GM12878 (cell line): ENCODE measurements at regions not wholly inside any gene's neighbourhood (a gene's known extent, or its start where the extent isn't known, plus 50 kb on each side); places are given as distances from the start of the nearest gene placed in this dataset.

Source experiments
- ATAC-seq: fragments of 200-7000 bp; cut with Tn5 transposase; 3 replicates; pipeline ENCODE4 v1.9.1; 2020; ENCODE audit warnings: mild to moderate bottlenecking, moderate library complexity
- BruUV-seq: library from RNA; stranded (reverse); fragments of 400-500 nt; replicated peaks from 2 replicates; lab custom pipeline; 2021; lab: Mats Ljungman, UMichigan
- CTCF ChIA-PET: fragments of 300-600 bp; sonication (Branson Sonifier 250); formaldehyde crosslinking; extraction: SDS; loops from one replicate; lab custom pipeline; 2021; ENCODE audit warnings: inconsistent platforms; lab: Yijun Ruan, JAX
- POLR2A ChIA-PET: fragments of 350-600 bp; formaldehyde crosslinking; extraction: SDS; loops from one replicate; lab custom pipeline; 2021; ENCODE audit warnings: inconsistent platforms; lab: Charles Lee
- RAD21 ChIA-PET: fragments of 300-600 bp; sonication (Branson Sonifier 250); formaldehyde crosslinking; loops from one replicate; lab custom pipeline; 2023; ENCODE audit warnings: antibody characterized with exemption; ENCODE audit not compliant: unreplicated experiment; lab: Charles Lee
- SMC1A ChIA-PET: fragments of 300-600 bp; sonication (Branson Sonifier 250); formaldehyde crosslinking; loops from one replicate; lab custom pipeline; 2023; ENCODE audit not compliant: unreplicated experiment, uncharacterized antibody; lab: Charles Lee
- DNase-seq: peaks from one replicate; pipeline ENCODE4 v3.0.0-alpha.2; 2011; ENCODE audit warnings: low read depth, low spot score
- FAIRE-seq: peaks from 3 replicates; lab custom pipeline; 2011; peaks lifted over from hg19 to GRCh38; lab: Jason Lieb, UNC
- H2AFZ ChIP-seq: 2 replicates; pipeline ENCODE4 v1.6.0; 2011; ENCODE audit warnings: low read depth, low read length, control low read depth; ENCODE audit not compliant: control insufficient read depth
- H3K27ac ChIP-seq: 2 replicates; pipeline ENCODE4 v1.5.1; 2011; ENCODE audit warnings: control low read depth; ENCODE audit not compliant: control insufficient read depth, insufficient read depth
- H3K27me3 ChIP-seq, 2 experiments: replicated peaks in 1 of 2; 2 replicates each; pipeline versions ENCODE4 v1.6.0 to v1.6.1; 2011; ENCODE audit warnings: low read length in 1 of 2; ENCODE audit not compliant: control insufficient read depth in 2 of 2, insufficient read depth in 2 of 2
- H3K36me3 ChIP-seq, 2 experiments: 2 replicates each; pipeline ENCODE4 v1.5.1; 2011; ENCODE audit warnings: low read length in 1 of 2; ENCODE audit not compliant: control insufficient read depth in 2 of 2, insufficient read depth in 2 of 2
- H3K4me1 ChIP-seq: 2 replicates; pipeline ENCODE4 v1.6.1; 2011; ENCODE audit warnings: mild to moderate bottlenecking, low read length, moderate library complexity, mixed read lengths; ENCODE audit not compliant: control insufficient read depth, insufficient read depth
- H3K4me2 ChIP-seq: 2 replicates; pipeline ENCODE4 v1.6.0; 2011; ENCODE audit warnings: control low read depth; ENCODE audit not compliant: control insufficient read depth, insufficient read depth
- H3K4me3 ChIP-seq: fragments of 200-600 bp; sonication (generic); 2 replicates; pipeline ENCODE4 v1.5.1; 2016
- H3K79me2 ChIP-seq: 2 replicates; pipeline ENCODE4 v1.6.0; 2011; ENCODE audit warnings: low read length; ENCODE audit not compliant: control insufficient read depth, insufficient read depth
- H3K9ac ChIP-seq: 2 replicates; pipeline ENCODE4 v1.8.0; 2011; ENCODE audit warnings: low read length, control low read depth, mixed read lengths; ENCODE audit not compliant: control insufficient read depth, insufficient read depth
- H3K9me3 ChIP-seq: replicated peaks from 3 replicates; pipeline ENCODE4 v1.5.1; 2011; ENCODE audit warnings: mild to moderate bottlenecking, low read length; ENCODE audit not compliant: control insufficient read depth, insufficient read depth
- H4K20me1 ChIP-seq: 2 replicates; pipeline ENCODE4 v1.6.0; 2011; ENCODE audit not compliant: control insufficient read depth, insufficient read depth
- BRCA1 ChIP-seq: IDR thresholded peaks from 2 replicates; pipeline ENCODE4 v1.6.1; 2011; ENCODE audit warnings: low read depth, low read length, improper control_type of control experiment
- CBX3 ChIP-seq: fragments of 200-600 bp; sonication (generic); IDR thresholded peaks from 2 replicates; pipeline ENCODE4 v1.6.1; 2016; ENCODE audit warnings: low read depth, borderline replicate concordance
- E2F8 ChIP-seq: fragments of 450-650 bp; IDR thresholded peaks from 2 replicates; pipeline ENCODE4 v1.6.1; 2018; ENCODE audit warnings: mild to moderate bottlenecking, low read depth, moderate library complexity; ENCODE audit not compliant: partially characterized antibody
- EZH2 ChIP-seq: IDR thresholded peaks from 2 replicates; pipeline ENCODE4 v1.6.1; 2012; ENCODE audit warnings: low read depth, mild to moderate bottlenecking, control low read depth, inconsistent platforms, low read length, borderline replicate concordance; ENCODE audit not compliant: control insufficient read depth
- NBN ChIP-seq: fragments of 450-650 bp; IDR thresholded peaks from 2 replicates; pipeline ENCODE4 v1.6.1; 2016
- NFIC ChIP-seq: IDR thresholded peaks from 2 replicates; pipeline ENCODE4 v1.6.1; 2012; ENCODE audit warnings: low read depth, mild to moderate bottlenecking, inconsistent platforms, low read length, moderate library complexity
- RAD21 ChIP-seq: IDR thresholded peaks from 2 replicates; pipeline ENCODE4 v1.6.1; 2011; ENCODE audit warnings: mild to moderate bottlenecking, low read depth, low read length, moderate library complexity; ENCODE audit not compliant: insufficient read depth
- RUNX3 ChIP-seq: IDR thresholded peaks from 2 replicates; pipeline ENCODE4 v1.6.1; 2012; ENCODE audit warnings: low read length, inconsistent platforms
- SMC3 ChIP-seq: IDR thresholded peaks from 2 replicates; pipeline ENCODE4 v1.6.1; 2011; ENCODE audit warnings: low read length, improper control_type of control experiment, borderline replicate concordance
- SUZ12 ChIP-seq: fragments of 200-600 bp; sonication (generic); IDR thresholded peaks from one replicate; pipeline ENCODE4 v1.6.1; 2018; ENCODE audit warnings: antibody characterized with exemption, mild to moderate bottlenecking; ENCODE audit not compliant: unreplicated experiment
- TARDBP ChIP-seq: IDR thresholded peaks from 2 replicates; pipeline ENCODE4 v1.6.1; 2016; ENCODE audit warnings: borderline replicate concordance
- WGBS: methylation state at CpG from one replicate; pipeline ENCODE4 v1.1.6; 2016; ENCODE audit warnings: low lambda C conversion rate; ENCODE audit not compliant: insufficient replicate concordance, insufficient coverage; ENCODE audit errors: missing lambda C conversion rate; 5-methylcytosine and 5-hydroxymethylcytosine counted together
- in situ Hi-C: fragments of 300-500 bp; cut with MboI; formaldehyde crosslinking; loops from 9 replicates; pipeline ENCODE4 v1.14.3; 2018; ENCODE audit warnings: mixed read lengths
- intact Hi-C: fragments of 100-400 bp; cut with micrococcal nuclease; formaldehyde crosslinking; loops from one replicate; pipeline ENCODE4 v1.14.2; 2022; ENCODE audit not compliant: unreplicated experiment
- TF ChIP-seq, protein P1 (sequence below): fragments of 450-650 bp; IDR thresholded peaks from 2 replicates; pipeline ENCODE4 v1.6.1; 2017; ENCODE audit warnings: mild to moderate bottlenecking, moderate library complexity
- TF ChIP-seq, protein P2 (sequence below): IDR thresholded peaks from 2 replicates; pipeline ENCODE4 v1.6.1; 2012; ENCODE audit warnings: low read depth, low read length, improper control_type of control experiment
- TF ChIP-seq, protein P3 (sequence below): fragments of 150-350 bp; IDR thresholded peaks from 2 replicates; pipeline ENCODE4 v1.6.1; 2016; ENCODE audit warnings: low read depth, low read length

GRCh38 chrX:82335772-82336171 lies 1133.9 kb downstream of the SH3BGRL start:
- ChIA-PET SMC1A (no interaction called here), POLR2A (no interaction called here), CTCF (interaction anchor here (0.6 kb wide), 1 partner anchor 147 kb away, joined by 3 read pairs; no protein-coding TSS in a partner anchor), RAD21 (no interaction called here)
- ATAC-seq (no peak), DNase-seq (no peak), FAIRE-seq (no peak)
- no peak overlapping the region for H3K9ac ChIP-seq
- 0% methylated on average over 1 of the region's 1 CpG for WGBS
- in situ Hi-C loops, result no loop called here
- H3K4me3 ChIP-seq, result no peak overlapping the region
- no peaks in the 10 kb centered on the region for H3K36me3 ChIP-seq
- H4K20me1 ChIP-seq, result no peaks in the 10 kb centered on the region
- H2AFZ ChIP-seq, result no peak overlapping the region
- no peaks in the 10 kb centered on the region for H3K4me1 ChIP-seq
- H3K4me2 ChIP-seq, result no peak overlapping the region
- H3K9me3 ChIP-seq, result no peaks in the 10 kb centered on the region
- no peak overlapping the region for H3K27ac ChIP-seq
- intact Hi-C loops, result no loop called here
- no peaks in the 10 kb centered on the region for H3K27me3 ChIP-seq
- BruUV-seq, result no TSS peak
- H3K79me2 ChIP-seq, result no peaks in the 10 kb centered on the region
- TF ChIP-seq, protein P1, sequence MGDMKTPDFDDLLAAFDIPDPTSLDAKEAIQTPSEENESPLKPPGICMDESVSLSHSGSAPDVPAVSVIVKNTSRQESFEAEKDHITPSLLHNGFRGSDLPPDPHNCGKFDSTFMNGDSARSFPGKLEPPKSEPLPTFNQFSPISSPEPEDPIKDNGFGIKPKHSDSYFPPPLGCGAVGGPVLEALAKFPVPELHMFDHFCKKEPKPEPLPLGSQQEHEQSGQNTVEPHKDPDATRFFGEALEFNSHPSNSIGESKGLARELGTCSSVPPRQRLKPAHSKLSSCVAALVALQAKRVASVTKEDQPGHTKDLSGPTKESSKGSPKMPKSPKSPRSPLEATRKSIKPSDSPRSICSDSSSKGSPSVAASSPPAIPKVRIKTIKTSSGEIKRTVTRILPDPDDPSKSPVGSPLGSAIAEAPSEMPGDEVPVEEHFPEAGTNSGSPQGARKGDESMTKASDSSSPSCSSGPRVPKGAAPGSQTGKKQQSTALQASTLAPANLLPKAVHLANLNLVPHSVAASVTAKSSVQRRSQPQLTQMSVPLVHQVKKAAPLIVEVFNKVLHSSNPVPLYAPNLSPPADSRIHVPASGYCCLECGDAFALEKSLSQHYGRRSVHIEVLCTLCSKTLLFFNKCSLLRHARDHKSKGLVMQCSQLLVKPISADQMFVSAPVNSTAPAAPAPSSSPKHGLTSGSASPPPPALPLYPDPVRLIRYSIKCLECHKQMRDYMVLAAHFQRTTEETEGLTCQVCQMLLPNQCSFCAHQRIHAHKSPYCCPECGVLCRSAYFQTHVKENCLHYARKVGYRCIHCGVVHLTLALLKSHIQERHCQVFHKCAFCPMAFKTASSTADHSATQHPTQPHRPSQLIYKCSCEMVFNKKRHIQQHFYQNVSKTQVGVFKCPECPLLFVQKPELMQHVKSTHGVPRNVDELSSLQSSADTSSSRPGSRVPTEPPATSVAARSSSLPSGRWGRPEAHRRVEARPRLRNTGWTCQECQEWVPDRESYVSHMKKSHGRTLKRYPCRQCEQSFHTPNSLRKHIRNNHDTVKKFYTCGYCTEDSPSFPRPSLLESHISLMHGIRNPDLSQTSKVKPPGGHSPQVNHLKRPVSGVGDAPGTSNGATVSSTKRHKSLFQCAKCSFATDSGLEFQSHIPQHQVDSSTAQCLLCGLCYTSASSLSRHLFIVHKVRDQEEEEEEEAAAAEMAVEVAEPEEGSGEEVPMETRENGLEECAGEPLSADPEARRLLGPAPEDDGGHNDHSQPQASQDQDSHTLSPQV, result no peak
- TF ChIP-seq TARDBP, result no peak
- TF ChIP-seq, protein P2, sequence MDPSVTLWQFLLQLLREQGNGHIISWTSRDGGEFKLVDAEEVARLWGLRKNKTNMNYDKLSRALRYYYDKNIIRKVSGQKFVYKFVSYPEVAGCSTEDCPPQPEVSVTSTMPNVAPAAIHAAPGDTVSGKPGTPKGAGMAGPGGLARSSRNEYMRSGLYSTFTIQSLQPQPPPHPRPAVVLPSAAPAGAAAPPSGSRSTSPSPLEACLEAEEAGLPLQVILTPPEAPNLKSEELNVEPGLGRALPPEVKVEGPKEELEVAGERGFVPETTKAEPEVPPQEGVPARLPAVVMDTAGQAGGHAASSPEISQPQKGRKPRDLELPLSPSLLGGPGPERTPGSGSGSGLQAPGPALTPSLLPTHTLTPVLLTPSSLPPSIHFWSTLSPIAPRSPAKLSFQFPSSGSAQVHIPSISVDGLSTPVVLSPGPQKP, result no peak
- TF ChIP-seq BRCA1, result no peak
- TF ChIP-seq, protein P3, sequence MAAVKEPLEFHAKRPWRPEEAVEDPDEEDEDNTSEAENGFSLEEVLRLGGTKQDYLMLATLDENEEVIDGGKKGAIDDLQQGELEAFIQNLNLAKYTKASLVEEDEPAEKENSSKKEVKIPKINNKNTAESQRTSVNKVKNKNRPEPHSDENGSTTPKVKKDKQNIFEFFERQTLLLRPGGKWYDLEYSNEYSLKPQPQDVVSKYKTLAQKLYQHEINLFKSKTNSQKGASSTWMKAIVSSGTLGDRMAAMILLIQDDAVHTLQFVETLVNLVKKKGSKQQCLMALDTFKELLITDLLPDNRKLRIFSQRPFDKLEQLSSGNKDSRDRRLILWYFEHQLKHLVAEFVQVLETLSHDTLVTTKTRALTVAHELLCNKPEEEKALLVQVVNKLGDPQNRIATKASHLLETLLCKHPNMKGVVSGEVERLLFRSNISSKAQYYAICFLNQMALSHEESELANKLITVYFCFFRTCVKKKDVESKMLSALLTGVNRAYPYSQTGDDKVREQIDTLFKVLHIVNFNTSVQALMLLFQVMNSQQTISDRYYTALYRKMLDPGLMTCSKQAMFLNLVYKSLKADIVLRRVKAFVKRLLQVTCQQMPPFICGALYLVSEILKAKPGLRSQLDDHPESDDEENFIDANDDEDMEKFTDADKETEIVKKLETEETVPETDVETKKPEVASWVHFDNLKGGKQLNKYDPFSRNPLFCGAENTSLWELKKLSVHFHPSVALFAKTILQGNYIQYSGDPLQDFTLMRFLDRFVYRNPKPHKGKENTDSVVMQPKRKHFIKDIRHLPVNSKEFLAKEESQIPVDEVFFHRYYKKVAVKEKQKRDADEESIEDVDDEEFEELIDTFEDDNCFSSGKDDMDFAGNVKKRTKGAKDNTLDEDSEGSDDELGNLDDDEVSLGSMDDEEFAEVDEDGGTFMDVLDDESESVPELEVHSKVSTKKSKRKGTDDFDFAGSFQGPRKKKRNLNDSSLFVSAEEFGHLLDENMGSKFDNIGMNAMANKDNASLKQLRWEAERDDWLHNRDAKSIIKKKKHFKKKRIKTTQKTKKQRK, result no peak
- no peak for TF ChIP-seq NFIC
- TF ChIP-seq E2F8, result no peak
- no peak for TF ChIP-seq SUZ12
- TF ChIP-seq CBX3, result no peak
- no peak for TF ChIP-seq RUNX3
- TF ChIP-seq RAD21, result no peak
- no peak for TF ChIP-seq NBN
- no peak for TF ChIP-seq SMC3
- TF ChIP-seq EZH2, result no peak
